Hepatocyte (in vitro differentiated cells): ENCODE measurements at regions not wholly inside any gene's neighbourhood (a gene's known extent, or its start where the extent isn't known, plus 50 kb on each side); places are given as distances from the start of the nearest gene placed in this dataset.

Experiments used
- DNase-seq: peaks from one replicate; pipeline ENCODE4 v3.0.0-alpha.2; 2016; ENCODE audit warnings: low spot score
- H2AFZ ChIP-seq: fragments of 200-600 bp; sonication (generic); 2 replicates; pipeline ENCODE4 v1.6.0; 2016; ENCODE audit warnings: antibody characterized with exemption, mild to moderate bottlenecking
- H3K27ac ChIP-seq: fragments of 200-600 bp; sonication (generic); 2 replicates; pipeline ENCODE4 v1.5.1; 2016; ENCODE audit warnings: mild to moderate bottlenecking
- H3K27me3 ChIP-seq: fragments of 200-600 bp; sonication (generic); 2 replicates; pipeline ENCODE4 v1.6.1; 2016
- H3K36me3 ChIP-seq: fragments of 200-600 bp; sonication (generic); replicated peaks from 2 replicates; pipeline ENCODE4 v1.5.1; 2016; ENCODE audit warnings: low read depth; ENCODE audit not compliant: insufficient read depth
- H3K4me1 ChIP-seq: fragments of 200-600 bp; sonication (generic); 2 replicates; pipeline ENCODE4 v1.5.1; 2016; ENCODE audit warnings: mild to moderate bottlenecking, moderate library complexity; ENCODE audit not compliant: insufficient read depth
- H3K4me2 ChIP-seq: fragments of 200-600 bp; sonication (generic); 2 replicates; pipeline ENCODE4 v1.6.0; 2016
- H3K4me3 ChIP-seq: fragments of 200-600 bp; sonication (generic); 2 replicates; pipeline ENCODE4 v1.5.1; 2016; ENCODE audit warnings: mild to moderate bottlenecking
- H3K79me2 ChIP-seq: fragments of 200-600 bp; sonication (generic); 2 replicates; pipeline ENCODE4 v1.6.0; 2017; ENCODE audit warnings: mild to moderate bottlenecking
- H3K9me2 ChIP-seq: fragments of 200-600 bp; sonication (generic); replicated peaks from 2 replicates; pipeline ENCODE4 v1.6.0; 2017; ENCODE audit warnings: mild to moderate bottlenecking; ENCODE audit not compliant: insufficient read depth
- H3K9me3 ChIP-seq: fragments of 200-600 bp; sonication (generic); 2 replicates; pipeline ENCODE4 v1.5.1; 2016; ENCODE audit warnings: low read depth, mild to moderate bottlenecking
- H4K20me1 ChIP-seq: fragments of 200-600 bp; sonication (generic); 2 replicates; pipeline ENCODE4 v1.6.0; 2016; ENCODE audit warnings: mild to moderate bottlenecking; ENCODE audit not compliant: insufficient read depth, poor library complexity, severe bottlenecking
- CTCF ChIP-seq: fragments of 200-600 bp; sonication (generic); IDR thresholded peaks from 2 replicates; pipeline ENCODE4 v1.5.1; 2016; ENCODE audit warnings: antibody characterized with exemption, mild to moderate bottlenecking; ENCODE audit not compliant: poor library complexity
- EZH2 ChIP-seq: fragments of 200-600 bp; sonication (generic); IDR thresholded peaks from 2 replicates; pipeline ENCODE4 v1.6.1; 2016; ENCODE audit warnings: antibody characterized with exemption, mild to moderate bottlenecking, borderline replicate concordance
- EZH2phosphoT487 ChIP-seq: fragments of 200-600 bp; sonication (generic); IDR thresholded peaks from one replicate; pipeline ENCODE4 v1.6.1; 2018; ENCODE audit warnings: antibody characterized with exemption, mild to moderate bottlenecking, low read depth, moderate library complexity; ENCODE audit not compliant: unreplicated experiment, severe bottlenecking
- WGBS: methylation state at CpG from one replicate; pipeline ENCODE4 v1.1.6; 2016; ENCODE audit warnings: low lambda C conversion rate; ENCODE audit errors: missing lambda C conversion rate; 5-methylcytosine and 5-hydroxymethylcytosine counted together

GRCh38 chr20:10730629-10731183, 56.9 kb upstream of the JAG1 start:
- WGBS = 100% methylated on average over 1 of the region's 1 CpG
- Histone ChIP-seq H3K27me3 (no peaks in the 10 kb centered on the region), H4K20me1 (no peaks in the 10 kb centered on the region), H3K79me2 (no peaks in the 10 kb centered on the region), H2AFZ (no peak overlapping the region), H3K9me2 (no peaks in the 10 kb centered on the region), H3K27ac (no peak overlapping the region), H3K4me3 (no peak overlapping the region), H3K4me1 (no peaks in the 10 kb centered on the region), H3K4me2 (no peak overlapping the region), H3K36me3 (no peaks in the 10 kb centered on the region), H3K9me3 (no peaks in the 10 kb centered on the region)
- no peak for DNase-seq
- no peak for TF ChIP-seq CTCF
- TF ChIP-seq EZH2phosphoT487 = no peak
- no peak for TF ChIP-seq EZH2

GRCh38 chr20:10731190-10731965, 57.6 kb upstream of the JAG1 start:
- no peak overlapping the region for H3K4me2 ChIP-seq
- no peak overlapping the region for H3K27ac ChIP-seq
- no peak overlapping the region for H3K4me3 ChIP-seq
- no peak for DNase-seq
- no peaks in the 10 kb centered on the region for H3K27me3 ChIP-seq
- no peak overlapping the region for H2AFZ ChIP-seq
- 74% methylated on average over 6 of the region's 6 CpGs for WGBS
- H3K9me3 ChIP-seq = no peaks in the 10 kb centered on the region
- H4K20me1 ChIP-seq = no peaks in the 10 kb centered on the region
- no peaks in the 10 kb centered on the region for H3K36me3 ChIP-seq
- H3K4me1 ChIP-seq = no peaks in the 10 kb centered on the region
- no peaks in the 10 kb centered on the region for H3K9me2 ChIP-seq
- TF ChIP-seq EZH2 (no peak), EZH2phosphoT487 (no peak), CTCF (no peak)
- H3K79me2 ChIP-seq = no peaks in the 10 kb centered on the region

- Histone ChIP-seq H3K79me2 (no peaks in the 10 kb centered on the region), H4K20me1 (no peaks in the 10 kb centered on the region), H3K4me3 (no peak overlapping the region), H3K36me3 (no peaks in the 10 kb centered on the region), H3K9me2 (no peaks in the 10 kb centered on the region), H3K27ac (no peak overlapping the region), H3K27me3 (no peaks in the 10 kb centered on the region), H3K4me1 (no peaks in the 10 kb centered on the region), H2AFZ (no peak overlapping the region), H3K4me2 (no peak overlapping the region), H3K9me3 (no peaks in the 10 kb centered on the region)
- 100% methylated on average over 1 of the region's 1 CpG for WGBS
- DNase-seq = no peak
- TF ChIP-seq EZH2 = no peak
- no peak for TF ChIP-seq CTCF
- no peak for TF ChIP-seq EZH2phosphoT487
Measured at GRCh38 chr20:10733122-10733521, 59.3 kb upstream of the JAG1 start.
